GM13977 (cell line): ENCODE measurements at regions not wholly inside any gene's neighbourhood (a gene's known extent, or its start where the extent isn't known, plus 50 kb on each side); places are given as distances from the start of the nearest gene placed in this dataset.

Source experiments
- DNase-seq: peaks from one replicate; pipeline ENCODE4 v3.0.0; 2012; ENCODE audit warnings: low spot score
- CTCF ChIP-seq: IDR thresholded peaks from 2 replicates; pipeline ENCODE4 v1.5.1; 2012; ENCODE audit warnings: mild to moderate bottlenecking, control low read depth; ENCODE audit not compliant: insufficient read depth; ENCODE audit errors: extremely low read depth, missing control alignments
- in situ Hi-C: fragments of 300-500 bp; cut with MboI; formaldehyde crosslinking; loops from one replicate; pipeline ENCODE4 v1.12.0; 2022; ENCODE audit warnings: low sequenced_read_pairs, low pct_unique_long_range_greater_than_20kb, mixed read lengths, inconsistent platforms; ENCODE audit not compliant: unreplicated experiment

GRCh38 chr10:65534771-65535170 lies 1391.1 kb upstream of the LRRTM3 start:
- TF ChIP-seq CTCF: no peak
- no peak for DNase-seq
- in situ Hi-C loops: no loop called here

- DNase-seq: no peak
- in situ Hi-C loops: no loop called here
- TF ChIP-seq CTCF: no peak
These were observed 1381.1 kb upstream of the LRRTM3 start for GRCh38 chr10:65544756-65545155.

GRCh38 chr10:65548001-65548400 lies 1377.8 kb upstream of the LRRTM3 start:
- in situ Hi-C loops: no loop called here
- no peak for TF ChIP-seq CTCF
- no peak for DNase-seq

GRCh38 chr10:65550761-65551160 lies 1375.1 kb upstream of the LRRTM3 start:
- DNase-seq: no peak
- in situ Hi-C loops: no loop called here
- no peak for TF ChIP-seq CTCF

GRCh38 chr10:65555192-65555591 lies 1370.6 kb upstream of the LRRTM3 start:
- no peak for DNase-seq
- in situ Hi-C loops: no loop called here

GRCh38 chr10:65556006-65556405 lies 1369.8 kb upstream of the LRRTM3 start:
- DNase-seq: no peak
- TF ChIP-seq CTCF: no peak
- in situ Hi-C loops: no loop called here

More at GRCh38 chr10:65555192-65555591, 1370.6 kb upstream of the LRRTM3 start:
- TF ChIP-seq CTCF: no peak

- in situ Hi-C loops: no loop called here
These were observed 1366.5 kb upstream of the LRRTM3 start for GRCh38 chr10:65559369-65559768.

More at GRCh38 chr10:65559369-65559768, 1366.5 kb upstream of the LRRTM3 start:
- DNase-seq: no peak
- no peak for TF ChIP-seq CTCF
